Hepatocyte (in vitro differentiated cells): ENCODE measurements at regions not wholly inside any gene's neighbourhood (a gene's known extent, or its start where the extent isn't known, plus 50 kb on each side); places are given as distances from the start of the nearest gene placed in this dataset.

Experiments
- DNase-seq: peaks from one replicate; pipeline ENCODE4 v3.0.0-alpha.2; 2016; ENCODE audit warnings: low spot score
- H2AFZ ChIP-seq: fragments of 200-600 bp; sonication (generic); 2 replicates; pipeline ENCODE4 v1.6.0; 2016; ENCODE audit warnings: antibody characterized with exemption, mild to moderate bottlenecking
- H3K27ac ChIP-seq: fragments of 200-600 bp; sonication (generic); 2 replicates; pipeline ENCODE4 v1.5.1; 2016; ENCODE audit warnings: mild to moderate bottlenecking
- H3K27me3 ChIP-seq: fragments of 200-600 bp; sonication (generic); 2 replicates; pipeline ENCODE4 v1.6.1; 2016
- H3K36me3 ChIP-seq: fragments of 200-600 bp; sonication (generic); replicated peaks from 2 replicates; pipeline ENCODE4 v1.5.1; 2016; ENCODE audit warnings: low read depth; ENCODE audit not compliant: insufficient read depth
- H3K4me1 ChIP-seq: fragments of 200-600 bp; sonication (generic); 2 replicates; pipeline ENCODE4 v1.5.1; 2016; ENCODE audit warnings: mild to moderate bottlenecking, moderate library complexity; ENCODE audit not compliant: insufficient read depth
- H3K4me2 ChIP-seq: fragments of 200-600 bp; sonication (generic); 2 replicates; pipeline ENCODE4 v1.6.0; 2016
- H3K4me3 ChIP-seq: fragments of 200-600 bp; sonication (generic); 2 replicates; pipeline ENCODE4 v1.5.1; 2016; ENCODE audit warnings: mild to moderate bottlenecking
- H3K79me2 ChIP-seq: fragments of 200-600 bp; sonication (generic); 2 replicates; pipeline ENCODE4 v1.6.0; 2017; ENCODE audit warnings: mild to moderate bottlenecking
- H3K9me2 ChIP-seq: fragments of 200-600 bp; sonication (generic); replicated peaks from 2 replicates; pipeline ENCODE4 v1.6.0; 2017; ENCODE audit warnings: mild to moderate bottlenecking; ENCODE audit not compliant: insufficient read depth
- H3K9me3 ChIP-seq: fragments of 200-600 bp; sonication (generic); 2 replicates; pipeline ENCODE4 v1.5.1; 2016; ENCODE audit warnings: low read depth, mild to moderate bottlenecking
- H4K20me1 ChIP-seq: fragments of 200-600 bp; sonication (generic); 2 replicates; pipeline ENCODE4 v1.6.0; 2016; ENCODE audit warnings: mild to moderate bottlenecking; ENCODE audit not compliant: insufficient read depth, poor library complexity, severe bottlenecking
- CTCF ChIP-seq: fragments of 200-600 bp; sonication (generic); IDR thresholded peaks from 2 replicates; pipeline ENCODE4 v1.5.1; 2016; ENCODE audit warnings: antibody characterized with exemption, mild to moderate bottlenecking; ENCODE audit not compliant: poor library complexity
- EZH2 ChIP-seq: fragments of 200-600 bp; sonication (generic); IDR thresholded peaks from 2 replicates; pipeline ENCODE4 v1.6.1; 2016; ENCODE audit warnings: antibody characterized with exemption, mild to moderate bottlenecking, borderline replicate concordance
- EZH2phosphoT487 ChIP-seq: fragments of 200-600 bp; sonication (generic); IDR thresholded peaks from one replicate; pipeline ENCODE4 v1.6.1; 2018; ENCODE audit warnings: antibody characterized with exemption, mild to moderate bottlenecking, low read depth, moderate library complexity; ENCODE audit not compliant: unreplicated experiment, severe bottlenecking
- WGBS: methylation state at CpG from one replicate; pipeline ENCODE4 v1.1.6; 2016; ENCODE audit warnings: low lambda C conversion rate; ENCODE audit errors: missing lambda C conversion rate; 5-methylcytosine and 5-hydroxymethylcytosine counted together

GRCh38 chr15:92779874-92780273 is 120.2 kb upstream of the CHD2 start:
- H3K27ac ChIP-seq, result no peak overlapping the region
- DNase-seq, result no peak
- H2AFZ ChIP-seq, result no peak overlapping the region
- H3K4me2 ChIP-seq, result no peak overlapping the region
- no peak for TF ChIP-seq EZH2phosphoT487
- no peak for TF ChIP-seq CTCF
- no peak for TF ChIP-seq EZH2
- H3K27me3 ChIP-seq, result no peaks in the 10 kb centered on the region
- H4K20me1 ChIP-seq, result no peaks in the 10 kb centered on the region
- 100% methylated on average over 1 of the region's 1 CpG for WGBS
- H3K36me3 ChIP-seq, result no peaks in the 10 kb centered on the region
- H3K9me2 ChIP-seq, result no peaks in the 10 kb centered on the region
- no peaks in the 10 kb centered on the region for H3K4me1 ChIP-seq
- H3K9me3 ChIP-seq, result no peaks in the 10 kb centered on the region
- no peak overlapping the region for H3K4me3 ChIP-seq
- no peaks in the 10 kb centered on the region for H3K79me2 ChIP-seq

GRCh38 chr15:92780843-92781242 is 119.3 kb upstream of the CHD2 start:
- DNase-seq, result no peak
- no peak overlapping the region for H3K4me3 ChIP-seq
- TF ChIP-seq EZH2 (no peak), EZH2phosphoT487 (no peak), CTCF (no peak)
- H3K27ac ChIP-seq, result no peak overlapping the region
- H3K4me1 ChIP-seq, result no peaks in the 10 kb centered on the region
- no peaks in the 10 kb centered on the region for H3K27me3 ChIP-seq
- H3K36me3 ChIP-seq, result no peaks in the 10 kb centered on the region
- no peak overlapping the region for H3K4me2 ChIP-seq
- 91% methylated on average over 3 of the region's 3 CpGs for WGBS
- no peaks in the 10 kb centered on the region for H3K9me3 ChIP-seq
- H4K20me1 ChIP-seq, result no peaks in the 10 kb centered on the region
- H2AFZ ChIP-seq, result no peak overlapping the region
- no peaks in the 10 kb centered on the region for H3K9me2 ChIP-seq
- H3K79me2 ChIP-seq, result no peaks in the 10 kb centered on the region

- no peaks in the 10 kb centered on the region for H3K36me3 ChIP-seq
- 82% methylated on average over 4 of the region's 4 CpGs for WGBS
- no peaks in the 10 kb centered on the region for H3K9me2 ChIP-seq
- no peaks in the 10 kb centered on the region for H3K9me3 ChIP-seq
- no peaks in the 10 kb centered on the region for H3K79me2 ChIP-seq
- no peak overlapping the region for H3K4me2 ChIP-seq
- no peak overlapping the region for H2AFZ ChIP-seq
- TF ChIP-seq EZH2phosphoT487 (no peak), CTCF (no peak), EZH2 (no peak)
- DNase-seq, result no peak
- no peaks in the 10 kb centered on the region for H3K27me3 ChIP-seq
- H4K20me1 ChIP-seq, result no peaks in the 10 kb centered on the region
- no peak overlapping the region for H3K27ac ChIP-seq
- no peaks in the 10 kb centered on the region for H3K4me1 ChIP-seq
- H3K4me3 ChIP-seq, result no peak overlapping the region
Observed at GRCh38 chr15:92781925-92782453, 118.1 kb upstream of the CHD2 start.

GRCh38 chr15:92787116-92787515 is 113.0 kb upstream of the CHD2 start:
- Histone ChIP-seq H3K27me3 (no peaks in the 10 kb centered on the region), H3K27ac (no peak overlapping the region), H3K4me3 (no peak overlapping the region), H3K36me3 (no peaks in the 10 kb centered on the region), H3K9me2 (no peaks in the 10 kb centered on the region), H4K20me1 (no peaks in the 10 kb centered on the region), H3K4me2 (no peak overlapping the region), H3K79me2 (no peaks in the 10 kb centered on the region), H2AFZ (no peak overlapping the region), H3K4me1 (no peaks in the 10 kb centered on the region), H3K9me3 (no peaks in the 10 kb centered on the region)
- no peak for DNase-seq
- no peak for TF ChIP-seq EZH2
- no peak for TF ChIP-seq EZH2phosphoT487
- TF ChIP-seq CTCF, result no peak
- 95% methylated on average over 3 of the region's 3 CpGs for WGBS
